ENCODE measurements at regions not wholly inside any gene's neighbourhood (a gene's known extent, or its start where the extent isn't known, plus 50 kb on each side); places are given as distances from the start of the nearest gene placed in this dataset.

DNA sequence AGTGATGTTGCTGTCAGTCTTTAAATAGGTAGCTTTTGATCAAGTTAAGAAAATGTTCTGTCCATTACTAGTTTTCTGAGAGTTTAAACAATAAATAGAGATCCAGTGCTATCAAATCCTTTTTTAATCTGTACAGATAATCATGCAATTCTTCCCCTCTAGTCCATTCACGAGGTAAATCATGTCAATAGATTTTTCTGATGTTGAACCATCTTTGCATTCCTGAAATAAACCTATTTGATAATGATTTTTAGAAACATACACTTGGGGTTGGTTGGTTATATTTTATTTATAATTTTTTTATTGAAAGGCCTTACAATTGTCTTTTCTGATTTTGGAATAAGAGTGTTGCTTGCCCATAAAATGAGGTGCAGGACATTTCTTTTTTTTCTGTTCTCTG lies 95.0 kb downstream of the FAM53A start:
- no peak overlapping the region for H3K4me3 ChIP-seq (ENCODE audit: control insufficient read depth in 1 of 7, extremely low read depth in 1 of 7, insufficient read depth in 4 of 7, low read depth in 2 of 7, low read length in 6 of 7)
- no peaks in the 10 kb centered on the region for H3K27me3 ChIP-seq (replicated peaks in 2 of 5; ENCODE audit: control insufficient read depth in 4 of 5, insufficient read depth in 5 of 5, low read length in 4 of 5)
- WGBS (ENCODE audit: insufficient coverage): no CpG with 5 or more reads among the region's 1 CpG
- H3K36me3 ChIP-seq (ENCODE audit: control insufficient read depth in 4 of 4, insufficient read depth in 4 of 4, low read length in 3 of 4): no peaks in the 10 kb centered on the region
- ChIA-PET POLR2A (no interaction called here), CTCF (interaction anchor here (1.2 kb wide), 1 partner anchor 41 kb away, joined by 3 read pairs; no protein-coding TSS in a partner anchor)
- peaks cover 5 to 24% (median 17%) of the 10 kb centered on the region in 5 experiments for H3K9me3 ChIP-seq (ENCODE audit: control extremely low read depth in 1 of 5, control insufficient read depth in 4 of 5, insufficient read depth in 2 of 5, low read depth in 1 of 5, low read length in 4 of 5)
- DNase-seq: no peak
- no peak overlapping the region for H3K27ac ChIP-seq (ENCODE audit: insufficient read depth in 1 of 2, low read depth in 1 of 2, low read length in 2 of 2, poor library complexity in 1 of 2, severe bottlenecking in 2 of 2)
- peaks cover 0 to 4% (median 0%) of the 10 kb centered on the region in 4 experiments for H3K4me1 ChIP-seq (ENCODE audit: control extremely low read depth in 1 of 4, control insufficient read depth in 4 of 4, insufficient read depth in 4 of 4, low read length in 3 of 4)

DNA sequence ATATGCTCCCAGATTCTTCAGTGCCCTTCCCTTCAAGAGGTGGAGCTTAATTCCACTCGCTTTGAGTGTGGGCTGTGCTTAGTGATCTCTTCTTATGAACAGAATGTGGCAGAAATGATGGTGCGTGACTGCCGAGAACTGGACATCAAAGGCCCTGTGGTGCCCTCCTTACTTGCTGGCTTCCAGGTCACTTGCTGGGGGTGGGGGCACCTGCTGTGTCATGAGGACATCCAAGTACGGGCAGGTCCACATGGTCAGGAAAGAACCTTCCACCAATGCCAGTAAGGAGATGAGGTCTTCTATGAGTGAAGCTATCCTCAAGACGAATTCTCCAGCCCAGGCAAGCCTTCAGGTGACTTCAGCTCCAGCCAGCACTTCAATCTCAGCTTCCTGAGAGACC lies 95.8 kb downstream of the FAM53A start:
- Histone ChIP-seq H3K9me3 (ENCODE audit: control extremely low read depth in 1 of 5, control insufficient read depth in 4 of 5, insufficient read depth in 2 of 5, low read depth in 1 of 5, low read length in 4 of 5) (peaks cover 5 to 24% (median 17%) of the 10 kb centered on the region in 5 experiments), H3K36me3 (ENCODE audit: control insufficient read depth in 4 of 4, insufficient read depth in 4 of 4, low read length in 3 of 4) (no peaks in the 10 kb centered on the region), H3K27ac (ENCODE audit: insufficient read depth in 1 of 2, low read depth in 1 of 2, low read length in 2 of 2, poor library complexity in 1 of 2, severe bottlenecking in 2 of 2) (no peak overlapping the region), H3K27me3 (replicated peaks in 2 of 5; ENCODE audit: control insufficient read depth in 4 of 5, insufficient read depth in 5 of 5, low read length in 4 of 5) (no peaks in the 10 kb centered on the region), H3K4me3 (ENCODE audit: control insufficient read depth in 1 of 7, extremely low read depth in 1 of 7, insufficient read depth in 4 of 7, low read depth in 2 of 7, low read length in 6 of 7) (no peak overlapping the region), H3K4me1 (ENCODE audit: control extremely low read depth in 1 of 4, control insufficient read depth in 4 of 4, insufficient read depth in 4 of 4, low read length in 3 of 4) (peaks cover 0 to 4% (median 0%) of the 10 kb centered on the region in 4 experiments)
- no peak for DNase-seq
- WGBS (ENCODE audit: insufficient coverage): 100% methylated on average over 5 of the region's 5 CpGs
- ChIA-PET POLR2A (no interaction called here), CTCF (interaction anchor here (1.2 kb wide), 1 partner anchor 40 kb away, joined by 3 read pairs; no protein-coding TSS in a partner anchor)

DNA sequence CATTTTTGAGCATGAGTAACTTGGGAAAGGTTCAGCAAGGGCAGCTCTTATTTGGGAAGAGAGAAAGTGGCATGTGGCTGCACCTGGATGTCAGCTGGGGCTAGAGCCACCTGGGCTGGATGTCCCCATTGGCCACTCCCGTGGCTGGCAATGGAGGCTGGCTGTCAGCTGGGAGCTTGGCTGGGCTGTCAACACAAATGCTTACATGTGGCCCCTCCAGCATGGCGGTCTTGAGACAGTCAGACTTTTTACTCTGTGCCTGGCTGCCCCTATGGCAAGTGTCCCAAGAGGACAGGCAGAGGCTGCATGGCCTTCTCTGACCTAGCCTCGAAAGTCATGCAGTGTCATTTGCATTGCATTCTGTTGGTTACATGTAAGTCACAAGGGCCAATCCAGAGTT lies 99.6 kb downstream of the FAM53A start:
- Histone ChIP-seq H3K9me3 (ENCODE audit: control extremely low read depth in 1 of 5, control insufficient read depth in 4 of 5, insufficient read depth in 2 of 5, low read depth in 1 of 5, low read length in 4 of 5) (peaks cover 5 to 14% (median 7%) of the 10 kb centered on the region in 5 experiments), H3K4me3 (ENCODE audit: control insufficient read depth in 1 of 7, extremely low read depth in 1 of 7, insufficient read depth in 4 of 7, low read depth in 2 of 7, low read length in 6 of 7) (no peak overlapping the region), H3K27ac (ENCODE audit: insufficient read depth in 1 of 2, low read depth in 1 of 2, low read length in 2 of 2, poor library complexity in 1 of 2, severe bottlenecking in 2 of 2) (no peak overlapping the region), H3K36me3 (ENCODE audit: control insufficient read depth in 4 of 4, insufficient read depth in 4 of 4, low read length in 3 of 4) (no peaks in the 10 kb centered on the region), H3K4me1 (ENCODE audit: control extremely low read depth in 1 of 4, control insufficient read depth in 4 of 4, insufficient read depth in 4 of 4, low read length in 3 of 4) (peaks cover 0 to 15% (median 9%) of the 10 kb centered on the region in 4 experiments), H3K27me3 (replicated peaks in 2 of 5; ENCODE audit: control insufficient read depth in 4 of 5, insufficient read depth in 5 of 5, low read length in 4 of 5) (no peaks in the 10 kb centered on the region)
- WGBS (ENCODE audit: insufficient coverage): 87% methylated on average over 3 of the region's 3 CpGs
- POLR2A ChIA-PET: interaction anchor here (0.7 kb wide), 1 partner anchor 648 kb away, joined by 3 read pairs; no protein-coding TSS in a partner anchor
- CTCF ChIA-PET: interaction anchor here (1.0 kb wide), 1 partner anchor 11 kb away, joined by 3 read pairs; no protein-coding TSS in a partner anchor
- no peak for DNase-seq

DNA sequence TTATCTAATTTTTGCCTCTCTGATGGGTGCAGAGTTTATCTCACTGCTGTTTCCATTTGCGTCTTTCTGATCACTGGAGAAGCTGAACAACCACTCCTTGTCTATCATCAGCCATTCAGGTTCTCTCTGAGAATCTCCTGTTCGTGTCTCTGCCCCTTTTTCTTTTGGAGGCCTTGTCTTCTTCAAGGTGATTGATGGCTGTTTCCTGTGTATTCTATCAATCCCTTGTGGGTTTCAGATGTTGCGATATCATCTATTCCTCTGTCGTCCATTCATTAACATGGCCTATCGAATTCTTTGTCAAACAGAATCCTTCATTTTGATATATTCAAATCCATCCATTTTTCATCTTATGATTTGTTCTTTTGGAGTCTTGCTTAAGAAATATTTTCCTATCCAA lies 100.3 kb downstream of the FAM53A start:
- peaks cover 2 to 9% (median 6%) of the 10 kb centered on the region in 5 experiments for H3K9me3 ChIP-seq (ENCODE audit: control extremely low read depth in 1 of 5, control insufficient read depth in 4 of 5, insufficient read depth in 2 of 5, low read depth in 1 of 5, low read length in 4 of 5)
- CTCF ChIA-PET: no interaction called here
- no peaks in the 10 kb centered on the region for H3K36me3 ChIP-seq (ENCODE audit: control insufficient read depth in 4 of 4, insufficient read depth in 4 of 4, low read length in 3 of 4)
- DNase-seq: no peak
- H3K4me1 ChIP-seq (ENCODE audit: control extremely low read depth in 1 of 4, control insufficient read depth in 4 of 4, insufficient read depth in 4 of 4, low read length in 3 of 4): peaks cover 0 to 18% (median 11%) of the 10 kb centered on the region in 4 experiments
- no peak overlapping the region for H3K27ac ChIP-seq (ENCODE audit: insufficient read depth in 1 of 2, low read depth in 1 of 2, low read length in 2 of 2, poor library complexity in 1 of 2, severe bottlenecking in 2 of 2)
- H3K4me3 ChIP-seq (ENCODE audit: control insufficient read depth in 1 of 7, extremely low read depth in 1 of 7, insufficient read depth in 4 of 7, low read depth in 2 of 7, low read length in 6 of 7): no peak overlapping the region
- no peaks in the 10 kb centered on the region for H3K27me3 ChIP-seq (replicated peaks in 2 of 5; ENCODE audit: control insufficient read depth in 4 of 5, insufficient read depth in 5 of 5, low read length in 4 of 5)
- POLR2A ChIA-PET: interaction anchor here (0.8 kb wide), 1 partner anchor 11 kb away, joined by 3 read pairs; no protein-coding TSS in a partner anchor
- 96% methylated on average over 5 of the region's 5 CpGs for WGBS (ENCODE audit: insufficient coverage)

DNA sequence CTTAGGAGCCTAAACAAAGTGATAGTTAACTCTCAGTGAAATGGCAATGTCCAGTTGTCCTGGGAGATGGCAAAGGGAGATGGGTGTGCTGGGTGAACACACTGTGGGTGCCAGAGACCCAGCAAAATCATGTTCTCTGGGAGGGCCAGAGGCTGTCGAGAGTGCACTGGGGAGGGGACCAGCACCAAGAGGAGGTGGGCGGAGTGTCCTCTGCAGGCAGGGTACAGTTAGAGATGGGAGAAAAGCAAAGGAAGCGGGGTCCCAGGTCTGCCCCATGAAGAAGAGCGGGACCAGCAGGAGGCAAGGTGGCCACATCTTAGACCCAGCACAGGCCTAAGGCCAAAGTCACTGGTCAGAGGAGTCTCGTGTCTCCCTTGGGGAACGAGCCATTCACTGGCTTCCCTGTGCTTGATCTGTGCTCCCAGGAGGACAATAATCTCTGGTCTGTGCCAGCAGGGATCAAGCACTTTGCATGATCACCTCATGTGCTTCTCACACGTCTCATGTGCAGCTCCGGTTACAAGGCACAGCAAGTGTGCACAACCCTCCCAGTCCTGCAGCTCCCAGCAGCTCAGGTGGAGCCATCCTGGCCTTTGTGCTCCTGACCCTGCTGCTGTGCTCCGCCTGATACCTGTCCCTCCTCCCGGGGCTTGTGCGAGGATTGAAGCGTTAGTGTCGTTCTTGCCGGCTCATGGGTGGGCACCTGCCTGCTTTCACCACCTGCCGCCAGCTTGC lies 100.9 kb downstream of the FAM53A start:
- Histone ChIP-seq H3K4me1 (ENCODE audit: control extremely low read depth in 1 of 4, control insufficient read depth in 4 of 4, insufficient read depth in 4 of 4, low read length in 3 of 4) (peaks cover 0 to 21% (median 14%) of the 10 kb centered on the region in 4 experiments), H3K27ac (ENCODE audit: insufficient read depth in 1 of 2, low read depth in 1 of 2, low read length in 2 of 2, poor library complexity in 1 of 2, severe bottlenecking in 2 of 2) (no peak overlapping the region), H3K27me3 (replicated peaks in 2 of 5; ENCODE audit: control insufficient read depth in 4 of 5, insufficient read depth in 5 of 5, low read length in 4 of 5) (no peaks in the 10 kb centered on the region), H3K4me3 (ENCODE audit: control insufficient read depth in 1 of 7, extremely low read depth in 1 of 7, insufficient read depth in 4 of 7, low read depth in 2 of 7, low read length in 6 of 7) (no peak overlapping the region), H3K9me3 (ENCODE audit: control extremely low read depth in 1 of 5, control insufficient read depth in 4 of 5, insufficient read depth in 2 of 5, low read depth in 1 of 5, low read length in 4 of 5) (peaks cover 0 to 4% (median 3%) of the 10 kb centered on the region in 5 experiments), H3K36me3 (ENCODE audit: control insufficient read depth in 4 of 4, insufficient read depth in 4 of 4, low read length in 3 of 4) (no peaks in the 10 kb centered on the region)
- DNase-seq: no peak
- WGBS (ENCODE audit: insufficient coverage): 97% methylated on average over 11 of the region's 15 CpGs
- ChIA-PET POLR2A (interaction anchor here (0.8 kb wide), 1 partner anchor 12 kb away, joined by 3 read pairs; no protein-coding TSS in a partner anchor), CTCF (no interaction called here)

DNA sequence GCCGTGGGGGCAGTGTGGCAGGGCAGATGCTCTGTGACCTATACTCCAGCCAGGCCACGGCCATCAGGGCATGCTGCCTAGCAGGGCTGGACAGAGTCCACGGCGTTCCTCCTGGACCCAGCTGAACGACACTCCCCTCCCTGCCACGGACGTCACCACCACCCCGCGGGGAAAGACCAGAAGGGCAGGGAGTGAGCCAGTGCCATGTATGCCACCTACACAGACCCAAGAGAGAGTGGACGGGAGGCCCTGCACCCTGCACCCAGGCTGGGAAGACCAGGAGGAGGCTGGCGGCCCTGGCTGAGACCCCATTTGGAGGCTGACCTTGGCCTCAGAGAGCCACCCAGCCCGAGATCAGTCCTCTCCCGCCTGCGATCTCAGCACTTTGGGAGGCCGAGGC lies 101.9 kb downstream of the FAM53A start:
- POLR2A ChIA-PET: interaction anchor here (0.6 kb wide), 1 partner anchor 10 kb away, joined by 3 read pairs; no protein-coding TSS in a partner anchor
- Histone ChIP-seq H3K4me3 (ENCODE audit: control insufficient read depth in 1 of 7, extremely low read depth in 1 of 7, insufficient read depth in 4 of 7, low read depth in 2 of 7, low read length in 6 of 7) (no peak overlapping the region), H3K27ac (ENCODE audit: insufficient read depth in 1 of 2, low read depth in 1 of 2, low read length in 2 of 2, poor library complexity in 1 of 2, severe bottlenecking in 2 of 2) (no peak overlapping the region), H3K9me3 (ENCODE audit: control extremely low read depth in 1 of 5, control insufficient read depth in 4 of 5, insufficient read depth in 2 of 5, low read depth in 1 of 5, low read length in 4 of 5) (peaks cover 0 to 4% (median 0%) of the 10 kb centered on the region in 5 experiments), H3K4me1 (ENCODE audit: control extremely low read depth in 1 of 4, control insufficient read depth in 4 of 4, insufficient read depth in 4 of 4, low read length in 3 of 4) (peaks cover 0 to 21% (median 16%) of the 10 kb centered on the region in 4 experiments), H3K36me3 (ENCODE audit: control insufficient read depth in 4 of 4, insufficient read depth in 4 of 4, low read length in 3 of 4) (no peaks in the 10 kb centered on the region), H3K27me3 (replicated peaks in 2 of 5; ENCODE audit: control insufficient read depth in 4 of 5, insufficient read depth in 5 of 5, low read length in 4 of 5) (no peaks in the 10 kb centered on the region)
- DNase-seq: no peak
- 92% methylated on average over 12 of the region's 15 CpGs for WGBS (ENCODE audit: insufficient coverage)
- CTCF ChIA-PET: interaction anchor here (0.7 kb wide), 1 partner anchor 14 kb away, joined by 3 read pairs; no protein-coding TSS in a partner anchor
